ENCODE measurements at regions not wholly inside any gene's neighbourhood (a gene's known extent, or its start where the extent isn't known, plus 50 kb on each side); places are given as distances from the start of the nearest gene placed in this dataset.
"Not testable (repeated sequence)": the region's sequence is repeated elsewhere in the genome, so short reads cannot be mapped to it uniquely, and the experiment has no call there.

DNA sequence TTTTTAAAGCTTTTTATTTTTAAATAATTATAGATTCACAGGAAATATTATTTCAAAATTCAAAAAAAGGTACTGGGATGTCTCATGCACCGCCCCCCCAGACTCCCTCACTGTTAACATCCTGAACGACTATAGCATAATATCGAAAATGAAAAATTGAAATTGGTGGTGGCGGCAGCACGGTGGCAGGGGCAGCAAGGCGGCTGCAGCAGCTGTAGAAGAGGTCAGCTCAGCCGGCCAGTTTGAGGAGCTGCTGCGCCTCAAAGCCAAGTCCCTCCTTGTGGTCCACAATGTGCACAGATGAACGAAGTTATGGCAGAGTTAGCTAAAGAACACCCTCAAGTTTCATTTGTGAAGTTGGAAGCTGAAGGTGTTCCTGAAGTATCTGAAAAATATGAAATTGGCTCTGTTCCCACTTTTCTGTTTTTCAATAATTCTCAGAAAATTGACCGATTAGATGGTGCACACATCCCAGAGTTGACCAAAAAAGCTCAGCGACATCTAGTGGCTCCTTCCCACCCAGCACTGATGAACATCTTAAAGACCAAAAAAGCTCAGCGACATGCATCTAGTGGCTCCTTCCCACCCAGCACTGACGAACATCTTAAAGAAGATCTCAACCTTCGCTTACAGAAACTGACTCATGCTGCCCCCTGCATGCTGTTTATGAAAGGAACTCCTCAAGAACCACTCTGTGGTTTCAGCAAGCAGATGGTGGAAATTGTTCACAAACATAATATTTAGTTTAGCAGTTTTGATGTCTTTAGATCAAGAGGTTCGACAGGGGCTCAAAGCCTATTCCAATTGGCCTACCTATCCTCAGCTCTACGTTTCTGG lies 100.8 kb downstream of the FAM217A start:
- Mint-ChIP-seq H3K27me3 (peaks cover 8% of the 10 kb centered on the region), H3K4me3 (no peak overlapping the region), H3K9me3 (ENCODE audit: insufficient read depth) (no peaks in the 10 kb centered on the region), H3K4me1 (peaks cover 4% of the 10 kb centered on the region), H3K27ac (no peak overlapping the region)
- WGBS (ENCODE audit: insufficient coverage) = 36% methylated on average over 11 of the region's 16 CpGs
- Histone ChIP-seq H3K9ac (ENCODE audit: low read length) (no peak overlapping the region), H3K27me3 (replicated peaks in 1 of 4; ENCODE audit: control extremely low read depth in 1 of 4, control insufficient read depth in 3 of 4, insufficient read depth in 4 of 4, low read length in 3 of 4) (peaks cover 0 to 3% (median 0%) of the 10 kb centered on the region in 4 experiments), H3K36me3 (replicated peaks in 1 of 2; ENCODE audit: control extremely low read depth in 1 of 2, control insufficient read depth in 1 of 2, extremely low read depth in 1 of 2, insufficient read depth in 2 of 2, low read length in 1 of 2) (peaks cover 0 to 4% of the 10 kb centered on the region in 2 experiments), H3K4me1 (ENCODE audit: control insufficient read depth in 2 of 2, insufficient read depth in 2 of 2, low read length in 2 of 2) (peaks cover 0 to 7% of the 10 kb centered on the region in 2 donors), H3K27ac (ENCODE audit: low read length in 2 of 2) (no peak overlapping the region), H3K9me3 (ENCODE audit: control extremely low read depth in 1 of 3, control insufficient read depth in 2 of 3, insufficient read depth in 1 of 3, low read length in 2 of 3) (no peaks in the 10 kb centered on the region), H3K4me2 (replicated peaks; ENCODE audit: low read depth, low read length, poor library complexity, severe bottlenecking) (no peak overlapping the region), H4K20me1 (ENCODE audit: control insufficient read depth, insufficient read depth, low read length, poor library complexity, severe bottlenecking) (no peaks in the 10 kb centered on the region), H2AFZ (ENCODE audit: insufficient read depth, low read depth, low read length, poor library complexity, severe bottlenecking) (no peak overlapping the region), H3K4me3 (ENCODE audit: control extremely low read depth in 1 of 5, extremely low read depth in 1 of 5, insufficient read depth in 1 of 5, low read depth in 2 of 5, low read length in 4 of 5) (no peak overlapping the region), H3K79me2 (ENCODE audit: control insufficient read depth, insufficient read depth, low read length) (no peaks in the 10 kb centered on the region)
- DNase-seq (peak; percentile 65), ATAC-seq (ENCODE audit: low read depth) (peak; percentile 95)
- TF ChIP-seq, protein P1, sequence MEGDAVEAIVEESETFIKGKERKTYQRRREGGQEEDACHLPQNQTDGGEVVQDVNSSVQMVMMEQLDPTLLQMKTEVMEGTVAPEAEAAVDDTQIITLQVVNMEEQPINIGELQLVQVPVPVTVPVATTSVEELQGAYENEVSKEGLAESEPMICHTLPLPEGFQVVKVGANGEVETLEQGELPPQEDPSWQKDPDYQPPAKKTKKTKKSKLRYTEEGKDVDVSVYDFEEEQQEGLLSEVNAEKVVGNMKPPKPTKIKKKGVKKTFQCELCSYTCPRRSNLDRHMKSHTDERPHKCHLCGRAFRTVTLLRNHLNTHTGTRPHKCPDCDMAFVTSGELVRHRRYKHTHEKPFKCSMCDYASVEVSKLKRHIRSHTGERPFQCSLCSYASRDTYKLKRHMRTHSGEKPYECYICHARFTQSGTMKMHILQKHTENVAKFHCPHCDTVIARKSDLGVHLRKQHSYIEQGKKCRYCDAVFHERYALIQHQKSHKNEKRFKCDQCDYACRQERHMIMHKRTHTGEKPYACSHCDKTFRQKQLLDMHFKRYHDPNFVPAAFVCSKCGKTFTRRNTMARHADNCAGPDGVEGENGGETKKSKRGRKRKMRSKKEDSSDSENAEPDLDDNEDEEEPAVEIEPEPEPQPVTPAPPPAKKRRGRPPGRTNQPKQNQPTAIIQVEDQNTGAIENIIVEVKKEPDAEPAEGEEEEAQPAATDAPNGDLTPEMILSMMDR (IDR thresholded peaks at IDR 0.05) = peak; percentile 70
- TF ChIP-seq EZH2 (IDR thresholded peaks at IDR 0.05; ENCODE audit: borderline replicate concordance, insufficient read depth, low read depth, low read length, poor library complexity, severe bottlenecking) = no peak
- intact Hi-C loops (cut with micrococcal nuclease) = loop anchor here (1.0 to 5.0 kb wide), 2 partner anchors 131 to 236 kb away; partner anchors contain the start of gene FAM50B
- ChIA-PET CTCF (interaction anchor here (0.7 to 4.6 kb wide), 28 partner anchors 8 to 703 kb away, joined by 3 to 64 read pairs (median 6); partner anchors contain the start of genes FAM217A and FAM50B), POLR2A (no interaction called here)

DNA sequence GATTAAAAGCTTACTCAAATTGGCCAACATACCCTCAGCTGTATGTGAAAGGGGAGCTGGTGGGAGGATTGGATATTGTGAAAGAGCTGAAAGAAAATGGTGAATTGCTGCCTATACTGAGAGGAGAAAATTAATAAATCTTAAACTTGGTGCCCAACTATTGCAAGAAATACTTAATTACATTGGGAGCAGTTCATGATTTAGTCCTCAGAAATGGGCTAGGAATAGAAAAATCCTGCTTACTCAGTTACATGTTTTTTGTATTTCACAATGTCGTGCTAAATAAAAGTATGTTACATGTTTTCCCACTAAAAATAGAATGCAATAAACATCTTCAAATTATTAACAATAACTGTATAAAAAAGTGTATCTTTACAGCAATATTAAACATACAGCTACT lies 100.0 kb downstream of the FAM217A start:
- H3K4me3 ChIP-seq (ENCODE audit: control extremely low read depth in 1 of 5, extremely low read depth in 1 of 5, insufficient read depth in 1 of 5, low read depth in 2 of 5, low read length in 4 of 5); H3K4me2 ChIP-seq (replicated peaks; ENCODE audit: low read depth, low read length, poor library complexity, severe bottlenecking); H4K20me1 ChIP-seq (ENCODE audit: control insufficient read depth, insufficient read depth, low read length, poor library complexity, severe bottlenecking); POLR2A ChIA-PET; H3K27me3 ChIP-seq (replicated peaks in 1 of 4; ENCODE audit: control extremely low read depth in 1 of 4, control insufficient read depth in 3 of 4, insufficient read depth in 4 of 4, low read length in 3 of 4); H3K27ac ChIP-seq (ENCODE audit: low read length in 2 of 2); H3K36me3 ChIP-seq (replicated peaks in 1 of 2; ENCODE audit: control extremely low read depth in 1 of 2, control insufficient read depth in 1 of 2, extremely low read depth in 1 of 2, insufficient read depth in 2 of 2, low read length in 1 of 2); H2AFZ ChIP-seq (ENCODE audit: insufficient read depth, low read depth, low read length, poor library complexity, severe bottlenecking); H3K27ac Mint-ChIP-seq; H3K9me3 Mint-ChIP-seq (ENCODE audit: insufficient read depth); H3K27me3 Mint-ChIP-seq; DNase-seq; H3K9ac ChIP-seq (ENCODE audit: low read length); H3K4me3 Mint-ChIP-seq; H3K9me3 ChIP-seq (ENCODE audit: control extremely low read depth in 1 of 3, control insufficient read depth in 2 of 3, insufficient read depth in 1 of 3, low read length in 2 of 3); H3K4me1 ChIP-seq (ENCODE audit: control insufficient read depth in 2 of 2, insufficient read depth in 2 of 2, low read length in 2 of 2); H3K4me1 Mint-ChIP-seq; H3K79me2 ChIP-seq (ENCODE audit: control insufficient read depth, insufficient read depth, low read length); ATAC-seq (ENCODE audit: low read depth): not testable (repeated sequence)
- CTCF ChIA-PET = interaction anchor here (0.6 to 4.6 kb wide), 20 partner anchors 11 to 704 kb away, joined by 3 to 64 read pairs (median 8); partner anchors contain the start of gene FAM50B
- no CpG with 5 or more reads among the region's 1 CpG for WGBS (ENCODE audit: insufficient coverage)
- intact Hi-C loops (cut with micrococcal nuclease) = loop anchor here (1.0 to 5.0 kb wide), 2 partner anchors 132 to 237 kb away; partner anchors contain the start of gene FAM50B

All from B cell (primary cell).